Activated T-cell treated with anti-CD3 and anti-CD28 coated beads, Interleukin-2, amount 50 U/mL, for 48 hours (primary cell): ENCODE measurements at regions not wholly inside any gene's neighbourhood (a gene's known extent, or its start where the extent isn't known, plus 50 kb on each side); places are given as distances from the start of the nearest gene placed in this dataset.
"Not testable (repeated sequence)": the region's sequence is repeated elsewhere in the genome, so short reads cannot be mapped to it uniquely, and the experiment has no call there.

Source experiments
- DNase-seq, 2 experiments: peaks; one replicate each; pipeline ENCODE4 v3.0.0-alpha.2; 2020

DNA sequence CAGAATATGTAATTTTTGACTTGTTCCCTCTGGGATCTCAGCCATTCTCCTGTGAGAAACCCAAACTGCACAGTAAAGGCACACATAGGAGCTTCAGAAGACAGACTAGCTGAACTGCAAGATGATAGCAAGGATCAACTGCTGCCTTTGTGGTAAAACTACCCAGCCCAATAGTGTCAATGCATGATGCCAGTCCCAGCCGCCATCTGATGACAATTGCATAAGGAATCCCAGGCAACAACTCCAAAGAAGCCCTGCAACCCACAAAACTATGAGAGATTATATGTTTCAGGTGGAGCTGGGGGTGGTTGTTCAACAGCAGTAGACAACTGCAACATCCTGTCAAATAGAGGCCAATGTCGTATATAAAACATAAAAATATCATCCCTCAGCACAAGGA is 192.4 kb upstream of the ARPP21 start:
- no peak for DNase-seq

DNA sequence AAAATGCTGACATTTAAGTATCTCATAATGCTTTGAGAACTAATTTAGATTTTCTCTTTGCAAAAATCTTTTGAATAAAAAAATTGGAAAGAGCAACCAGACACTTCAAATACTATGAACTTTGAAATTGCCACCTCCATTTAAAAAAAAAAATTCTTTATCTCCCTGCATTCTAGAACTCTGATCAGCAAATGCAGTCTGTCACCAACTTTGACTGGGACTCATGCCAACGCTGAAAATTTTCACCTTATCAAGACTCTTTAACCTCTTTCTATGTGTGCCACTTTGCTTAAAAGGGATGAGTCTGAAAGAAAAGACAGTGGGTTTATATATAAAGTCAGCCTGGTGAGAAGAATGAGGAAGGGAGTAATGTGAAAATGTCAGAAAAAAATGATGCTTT is 191.2 kb upstream of the ARPP21 start:
- DNase-seq = no peak

DNA sequence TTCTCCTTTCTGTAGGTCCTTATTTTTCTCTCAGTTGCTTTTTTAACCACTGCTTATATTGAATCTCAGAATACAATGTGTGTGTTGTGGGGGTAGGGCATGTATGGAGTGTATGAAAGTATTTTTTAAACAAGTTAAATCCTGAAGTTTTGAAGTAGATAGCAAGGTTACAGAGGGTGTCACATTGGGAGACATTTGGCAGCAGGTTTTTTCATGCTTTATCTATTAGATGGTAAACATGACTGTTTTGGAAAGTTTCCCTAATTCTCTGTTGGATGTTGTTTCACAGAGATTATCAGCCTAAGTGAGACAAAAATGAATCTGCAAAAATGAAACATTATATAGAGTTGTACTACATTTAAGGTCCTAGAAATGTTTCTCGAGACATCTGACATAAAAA is 190.6 kb upstream of the ARPP21 start:
- DNase-seq = no peak

DNA sequence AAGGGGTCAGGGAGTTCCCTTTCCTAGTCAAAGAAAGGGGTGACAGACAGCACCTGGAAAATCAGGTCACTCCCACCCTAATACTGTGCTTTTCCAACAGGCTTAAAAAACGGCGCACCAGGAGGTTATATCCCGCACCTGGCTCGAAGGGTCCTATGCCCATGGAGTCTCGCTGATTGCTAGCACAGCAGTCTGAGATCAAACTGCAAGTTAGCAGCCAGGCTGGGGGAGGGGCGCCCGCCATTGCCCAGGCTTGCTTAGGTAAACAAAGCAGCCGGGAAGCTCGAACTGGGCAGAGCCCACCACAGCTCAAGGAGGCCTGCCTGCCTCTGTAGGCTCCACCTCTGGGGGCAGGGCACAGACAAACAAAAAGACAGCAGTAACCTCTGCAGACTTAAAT is 184.5 kb upstream of the ARPP21 start:
- not testable (repeated sequence) for DNase-seq

DNA sequence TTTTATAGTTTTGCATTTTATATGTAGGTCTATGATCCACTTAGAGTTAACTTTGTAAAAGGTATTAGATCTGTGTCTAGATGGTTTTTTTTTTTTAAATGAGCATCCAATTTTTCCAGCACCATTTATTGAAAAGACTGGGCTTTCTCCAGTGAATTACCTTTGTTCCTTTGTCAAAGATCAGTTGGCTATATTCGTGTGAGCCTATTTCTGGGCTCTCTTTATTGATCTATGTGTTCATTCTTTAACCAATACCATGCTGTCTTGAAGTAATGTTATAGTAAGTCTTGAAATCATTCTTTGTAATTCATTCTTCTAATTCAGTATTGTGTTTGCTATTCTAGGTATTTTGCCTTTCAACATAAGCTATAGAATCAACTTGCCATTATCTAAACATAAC is 165.4 kb upstream of the ARPP21 start:
- no peak for DNase-seq

DNA sequence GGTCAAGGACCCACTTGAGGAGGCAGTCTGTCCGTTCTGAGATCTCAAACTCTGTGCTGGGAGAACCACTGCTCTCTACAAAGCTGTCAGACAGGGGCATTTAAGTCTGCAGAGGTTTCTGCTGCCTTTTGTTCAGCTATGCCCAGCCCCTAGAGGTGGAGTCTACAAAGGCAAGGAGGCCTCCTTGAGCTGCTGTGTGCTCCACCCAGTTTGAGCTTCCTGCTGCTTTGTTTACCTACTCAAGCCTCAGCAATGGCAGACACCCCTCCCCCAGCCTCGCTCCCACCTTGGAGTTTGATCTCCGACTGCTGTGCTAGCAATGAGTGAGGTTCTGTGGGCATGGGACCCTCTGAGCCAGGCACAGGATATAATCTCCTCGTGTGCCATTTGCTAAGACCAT is 156.8 kb upstream of the ARPP21 start:
- not testable (repeated sequence) for DNase-seq

DNA sequence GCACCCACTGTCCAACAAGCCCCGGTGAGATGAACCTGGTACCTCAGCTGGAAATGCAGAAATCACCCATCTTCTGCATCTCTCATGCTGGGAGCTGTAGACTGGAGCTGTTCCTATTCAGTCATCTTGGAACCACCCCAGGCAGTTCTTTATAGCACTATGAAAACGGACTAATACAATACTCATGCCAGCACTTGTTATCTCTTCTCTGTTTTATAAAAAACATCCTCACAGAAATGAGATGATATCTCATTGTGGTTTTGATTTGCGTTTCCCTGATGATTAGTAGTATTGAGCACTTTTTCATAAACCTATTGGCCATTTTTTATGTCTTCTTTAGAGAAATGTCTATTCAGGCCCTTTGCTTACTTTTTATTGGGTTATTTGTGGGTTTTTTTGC is 156.2 kb upstream of the ARPP21 start:
- DNase-seq = no peak

DNA sequence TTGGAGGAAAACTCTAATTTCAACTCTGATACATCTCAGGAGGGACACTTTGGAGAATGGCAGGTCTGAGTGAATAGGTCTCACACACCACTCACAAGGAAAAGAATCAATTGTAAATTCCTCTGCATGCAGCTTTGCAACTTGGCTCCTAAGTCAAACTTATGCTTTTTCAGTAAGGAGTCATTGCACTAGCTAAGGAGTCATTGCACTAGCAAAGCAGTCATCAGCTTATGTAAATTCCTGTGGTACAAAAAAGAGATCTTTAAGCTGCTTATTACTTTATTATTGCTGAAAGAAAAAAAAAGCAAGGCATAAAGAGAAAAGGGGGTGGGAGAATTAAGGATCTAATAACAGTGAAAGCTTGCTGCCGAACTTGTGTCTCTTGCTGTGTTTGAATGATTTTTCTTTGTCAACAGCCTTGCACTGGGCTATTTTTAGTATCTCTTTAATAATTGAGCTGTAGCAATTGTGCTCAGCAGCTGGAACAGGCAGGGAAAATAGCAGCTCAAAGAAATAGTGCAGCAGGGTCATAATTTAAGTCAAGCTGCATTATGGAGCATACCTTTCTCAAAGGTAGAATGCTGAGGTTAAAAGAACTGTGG is 154.3 kb upstream of the ARPP21 start:
- DNase-seq = no peak

DNA sequence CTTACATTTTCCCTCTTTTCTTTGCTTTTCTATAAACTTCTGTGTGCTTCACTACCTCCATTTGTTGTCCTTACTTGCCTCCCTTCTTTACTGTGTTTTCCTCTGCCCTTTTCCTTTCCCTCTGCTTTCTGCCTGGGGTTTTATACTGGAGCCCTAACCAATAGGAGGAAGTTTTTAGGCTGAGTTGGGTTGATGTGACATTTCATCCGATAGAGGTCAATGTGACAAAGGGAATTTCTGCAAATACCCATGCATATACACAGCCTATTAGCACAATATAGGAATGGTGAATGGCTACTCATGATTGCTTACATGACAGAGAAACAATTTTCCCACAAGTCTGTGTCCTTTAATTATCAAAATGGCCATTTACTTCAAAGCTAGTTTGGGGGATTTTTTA is 153.0 kb upstream of the ARPP21 start:
- DNase-seq = no peak

DNA sequence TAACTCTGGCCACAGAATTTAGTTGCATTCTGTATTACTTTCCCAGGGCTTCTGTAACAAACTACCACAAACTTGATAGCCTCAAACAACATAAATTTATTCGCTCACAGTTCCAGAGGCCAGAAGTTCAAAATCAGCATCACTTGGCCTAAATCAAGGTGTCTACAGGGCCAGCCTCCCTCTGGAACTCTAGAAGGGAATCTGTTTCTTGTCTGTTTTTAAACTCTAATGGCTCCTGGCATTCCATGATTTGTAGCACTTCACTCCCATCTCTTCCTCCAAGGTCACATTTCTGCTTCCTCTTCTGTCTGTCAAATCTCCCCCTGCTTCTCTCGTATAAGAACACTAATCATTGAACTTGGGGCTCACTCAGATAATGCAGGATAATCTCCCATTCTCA is 151.9 kb upstream of the ARPP21 start:
- DNase-seq = no peak

DNA sequence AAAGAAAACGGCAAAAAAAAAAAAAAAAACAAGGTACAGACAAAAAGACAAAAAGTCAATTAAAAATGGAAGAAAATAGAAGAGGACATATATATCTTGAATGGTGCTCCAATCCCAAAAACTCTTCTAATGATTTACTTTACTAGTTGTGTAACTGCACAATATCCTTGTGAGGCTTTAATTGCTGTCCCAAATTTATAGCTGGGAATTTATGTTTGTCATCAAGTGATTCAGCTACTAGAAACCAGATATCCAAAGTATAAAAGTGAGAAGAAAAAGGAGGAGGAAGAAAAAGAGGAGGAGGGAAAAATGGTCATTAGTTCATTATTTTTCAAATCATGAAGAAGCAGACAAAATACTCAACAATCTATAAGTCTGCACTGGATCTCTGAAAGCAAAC is 150.8 kb upstream of the ARPP21 start:
- no peak for DNase-seq

DNA sequence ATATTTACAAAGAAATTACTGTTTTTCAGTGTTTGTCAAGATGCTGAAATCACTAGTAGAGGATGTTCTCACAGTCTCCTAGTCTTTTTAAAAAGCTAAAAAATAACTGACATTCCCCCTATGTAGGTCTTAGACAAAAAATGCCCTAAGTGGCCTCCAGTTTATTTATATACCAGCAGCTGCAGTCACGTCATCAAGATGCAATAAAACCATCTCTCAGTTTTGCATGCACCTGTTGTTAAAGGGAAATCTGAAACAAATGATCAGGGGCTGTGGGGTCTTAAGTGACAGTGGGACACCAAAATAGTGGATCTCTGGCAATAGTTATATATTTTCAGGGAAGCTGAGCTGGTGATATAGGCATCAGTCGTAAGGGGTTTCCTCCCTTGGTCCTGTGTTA is 146.5 kb upstream of the ARPP21 start:
- no peak for DNase-seq

DNA sequence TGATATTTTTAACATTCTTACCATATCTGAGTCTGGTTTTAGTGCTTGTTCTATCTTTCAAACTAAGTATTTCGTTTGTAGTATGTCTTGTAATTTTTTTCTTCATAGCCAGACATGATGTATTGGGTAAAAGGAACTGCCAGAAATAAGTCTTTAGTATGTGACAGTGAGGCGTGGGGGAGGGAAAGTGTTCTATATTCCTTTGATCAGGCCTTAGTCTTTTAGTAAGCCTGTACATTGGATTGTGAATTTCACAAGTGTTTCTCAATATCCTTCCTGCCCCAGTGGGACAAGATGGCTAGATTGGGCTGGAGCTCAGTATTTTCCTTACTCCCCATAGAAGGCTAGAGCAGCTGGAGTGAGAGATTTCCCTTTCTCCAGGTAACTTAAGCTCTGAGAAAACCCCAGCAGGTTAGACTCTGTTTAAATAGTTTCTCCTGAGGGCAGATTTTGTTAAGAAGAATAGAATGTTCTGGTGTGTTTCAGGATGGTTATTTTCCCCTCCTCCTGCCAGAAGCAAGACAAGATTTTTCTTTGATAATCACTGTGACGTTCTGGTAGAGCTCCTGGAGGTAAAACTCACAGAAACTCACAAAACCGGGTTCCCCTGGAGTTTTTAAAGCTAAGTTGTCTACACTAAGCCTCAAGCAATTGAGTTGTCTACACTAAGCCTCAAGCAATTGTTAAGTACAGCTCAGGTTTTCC is 140.7 kb upstream of the ARPP21 start:
- no peak for DNase-seq

DNA sequence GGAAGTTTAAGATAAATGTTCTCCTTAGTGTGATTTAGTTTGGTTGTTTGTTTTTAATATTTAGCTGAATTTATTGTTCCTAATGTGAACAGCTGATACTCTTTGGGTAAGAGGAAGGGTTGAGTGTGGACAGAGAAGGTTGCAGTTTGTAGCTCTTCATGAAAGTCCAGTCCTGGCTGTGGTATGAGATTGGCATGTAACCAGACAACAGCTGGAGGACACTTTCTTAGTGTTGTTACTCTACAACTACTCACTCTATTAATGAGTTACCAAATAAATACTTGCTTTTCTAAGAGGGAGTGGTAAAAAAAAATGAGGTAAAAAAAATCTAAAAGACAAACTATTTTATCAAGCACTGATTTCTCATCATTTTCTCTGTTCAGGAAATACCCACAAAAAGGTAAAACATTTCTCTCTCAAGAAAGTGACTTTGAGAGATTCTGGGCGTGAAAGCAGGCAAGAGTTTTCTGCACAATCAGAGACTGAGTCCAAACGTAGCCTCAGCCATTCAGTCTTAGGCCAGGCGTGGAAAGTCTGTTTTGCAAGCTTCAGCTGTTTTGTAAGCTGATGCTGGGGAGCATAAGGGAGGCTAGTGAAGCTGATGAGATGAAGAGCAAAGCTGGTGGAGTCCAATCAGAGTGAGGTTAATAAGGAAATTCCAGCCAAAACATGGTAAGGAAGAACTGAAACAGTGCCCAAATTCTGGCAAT is 138.5 kb upstream of the ARPP21 start:
- no peak for DNase-seq

DNA sequence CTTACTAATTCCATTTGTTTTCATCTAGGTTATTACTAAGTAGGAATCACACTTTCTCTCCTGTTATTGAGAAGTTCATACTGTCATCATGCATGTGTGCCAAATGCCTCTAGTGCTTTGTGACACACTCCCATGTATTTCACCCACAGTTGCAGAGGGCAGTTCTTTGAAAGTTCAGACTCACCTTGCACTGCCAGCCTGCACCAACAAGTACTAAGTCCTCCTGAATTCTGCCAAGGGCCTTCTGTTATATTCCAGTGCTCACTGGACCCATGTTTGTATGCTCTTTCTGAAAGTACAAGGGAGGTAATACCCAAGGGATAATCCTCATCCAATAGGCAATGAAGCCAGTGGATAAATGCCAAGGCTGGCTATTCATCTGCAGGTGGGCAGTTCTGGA is 136.6 kb upstream of the ARPP21 start:
- DNase-seq = no peak

DNA sequence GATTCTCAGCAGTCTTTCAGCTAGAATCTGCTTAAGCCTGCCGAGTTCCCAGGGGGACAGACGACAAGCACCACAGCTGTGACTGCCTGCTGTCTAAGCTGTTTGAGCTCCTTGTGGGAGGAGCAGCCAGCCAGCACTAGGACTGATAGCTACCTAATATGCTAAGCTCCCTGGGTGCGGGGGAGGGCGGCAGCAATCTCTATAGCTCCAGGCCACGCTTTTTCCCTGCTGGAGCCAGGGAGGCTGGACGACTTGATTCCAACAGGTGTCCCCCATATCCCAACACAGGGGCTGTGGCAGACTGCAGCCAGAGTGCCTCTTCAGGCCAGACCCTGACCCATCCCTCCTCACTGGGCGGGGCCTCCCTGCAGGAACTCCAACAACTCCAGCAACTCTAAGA is 134.1 kb upstream of the ARPP21 start:
- DNase-seq = no peak

DNA sequence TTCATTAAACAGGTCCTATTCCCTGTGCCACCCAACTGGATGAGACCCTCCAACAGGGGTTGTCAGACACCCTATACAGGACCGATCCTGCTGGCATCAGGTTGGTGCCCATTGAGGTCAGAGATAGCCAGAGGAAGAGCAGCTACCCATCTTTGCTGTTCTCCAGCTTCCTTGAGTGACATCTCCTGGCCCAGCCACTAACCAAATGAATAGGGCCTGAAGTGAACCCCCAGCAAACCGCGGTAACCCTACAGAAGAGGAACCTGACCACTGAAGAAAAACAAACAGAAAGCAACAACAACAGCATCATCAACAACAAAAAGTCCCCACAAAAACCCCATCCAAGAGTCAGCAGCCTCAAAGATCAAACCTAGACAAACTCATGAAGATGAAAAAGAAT is 133.6 kb upstream of the ARPP21 start:
- DNase-seq = no peak

DNA sequence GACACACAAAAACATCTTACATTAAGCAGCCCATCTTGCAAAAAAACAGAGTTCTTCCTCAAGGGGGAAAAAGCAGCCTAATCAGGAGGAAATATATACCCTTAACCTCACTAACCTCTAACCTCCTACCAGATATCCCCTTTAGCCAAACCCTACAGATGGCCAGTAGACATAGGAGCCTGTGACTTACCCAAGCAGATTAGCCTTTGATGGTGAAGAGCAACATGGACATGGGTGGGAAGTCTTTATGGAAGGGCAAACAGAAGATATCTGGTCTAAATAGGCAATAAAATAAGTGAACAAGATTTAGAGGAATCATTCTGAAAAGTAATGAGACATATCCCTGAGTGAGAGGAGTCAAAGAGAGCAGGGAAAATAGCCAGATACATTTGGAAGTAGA is 119.4 kb upstream of the ARPP21 start:
- DNase-seq = no peak

DNA sequence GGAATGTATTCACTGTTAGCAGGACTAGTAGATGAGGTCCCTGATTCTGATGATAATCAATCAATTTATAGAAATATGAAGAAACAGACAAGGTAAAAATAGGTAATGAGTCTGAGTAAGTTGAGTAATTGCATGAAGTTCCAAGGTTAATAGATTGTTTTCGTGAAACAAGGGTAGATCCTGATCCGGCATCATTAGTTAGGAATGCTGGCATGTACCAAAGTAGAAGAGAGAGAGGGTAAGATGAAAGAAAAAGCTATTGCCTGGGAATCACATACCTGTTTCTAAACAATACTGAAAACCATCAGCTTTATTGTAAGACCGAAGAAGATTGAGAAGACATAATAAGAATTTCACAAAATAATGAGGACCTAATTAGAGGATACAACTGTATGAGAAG is 118.1 kb upstream of the ARPP21 start:
- no peak for DNase-seq

DNA sequence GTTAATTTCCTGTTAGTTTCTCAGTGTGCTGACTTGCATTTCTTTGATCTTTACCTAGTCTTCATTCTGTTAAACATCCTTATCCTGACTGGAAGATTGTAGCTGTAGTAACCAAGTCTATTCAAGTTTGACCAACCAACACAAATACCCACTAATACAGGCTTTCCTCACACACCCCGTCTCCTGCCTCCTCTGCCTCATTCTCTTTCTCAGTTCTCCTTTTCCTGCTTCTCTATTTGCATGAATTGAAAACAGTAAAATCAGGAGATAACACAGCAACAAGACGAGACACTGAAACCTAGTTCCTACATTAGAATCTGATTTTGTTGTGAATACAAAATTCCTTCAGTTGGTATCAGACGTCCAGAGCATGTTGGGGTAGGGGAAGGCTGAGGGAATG is 116.9 kb upstream of the ARPP21 start:
- DNase-seq = no peak

DNA sequence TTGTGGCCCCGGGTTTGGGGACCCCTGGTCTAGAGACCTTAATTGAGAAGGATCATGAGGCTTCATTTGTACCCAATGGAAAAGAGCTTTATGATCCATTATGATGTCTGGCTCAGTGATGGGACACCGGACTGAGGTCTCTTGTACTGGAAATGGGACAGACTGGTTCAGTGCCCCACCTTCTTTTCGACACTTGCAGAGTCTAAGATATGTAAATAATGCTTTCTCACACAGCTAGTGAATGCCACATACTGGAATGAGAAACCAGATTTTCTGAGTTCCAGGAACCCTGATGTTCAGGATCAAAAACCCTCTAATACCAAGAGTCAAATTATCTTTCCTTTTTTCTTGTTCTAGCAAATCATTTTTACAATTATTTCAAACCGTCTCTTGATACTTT is 116.3 kb upstream of the ARPP21 start:
- DNase-seq = no peak

DNA sequence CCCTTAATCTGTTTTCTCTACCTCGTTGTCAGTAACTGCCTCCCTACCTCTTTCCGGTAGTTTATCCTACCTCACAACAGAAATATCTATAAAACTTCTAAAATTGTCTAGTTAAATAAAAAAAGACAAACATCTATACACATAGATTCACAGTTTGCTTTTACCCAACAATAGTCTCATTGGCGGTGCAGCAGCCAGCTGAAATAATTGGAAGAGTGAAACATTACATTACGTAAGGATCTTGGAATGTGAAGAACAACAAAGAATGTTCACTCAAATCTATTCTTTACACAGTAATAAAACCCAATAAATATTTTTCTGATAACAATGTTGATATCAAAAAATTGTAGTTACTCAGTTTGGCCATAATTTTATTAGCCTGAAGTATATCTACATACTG is 115.5 kb upstream of the ARPP21 start:
- DNase-seq = no peak

DNA sequence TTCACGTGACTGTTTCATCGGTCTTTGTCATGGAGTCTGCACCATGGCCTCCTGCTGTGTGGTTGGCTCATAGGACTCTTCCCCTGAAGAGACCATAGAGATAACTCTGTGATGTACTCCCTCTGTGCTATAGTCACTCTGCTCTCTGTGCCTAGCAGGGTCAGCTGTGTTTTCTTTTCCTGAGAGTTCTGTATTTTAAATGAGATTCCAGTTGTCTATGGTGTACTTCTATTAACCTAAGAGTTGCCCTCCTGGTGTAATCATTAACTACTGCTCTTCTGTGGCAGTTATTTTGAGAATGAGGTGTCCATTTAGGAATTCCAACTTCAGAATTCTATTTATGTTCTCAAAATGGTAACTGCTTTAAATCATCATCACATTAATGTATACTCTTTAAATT is 114.5 kb upstream of the ARPP21 start:
- DNase-seq = no peak

DNA sequence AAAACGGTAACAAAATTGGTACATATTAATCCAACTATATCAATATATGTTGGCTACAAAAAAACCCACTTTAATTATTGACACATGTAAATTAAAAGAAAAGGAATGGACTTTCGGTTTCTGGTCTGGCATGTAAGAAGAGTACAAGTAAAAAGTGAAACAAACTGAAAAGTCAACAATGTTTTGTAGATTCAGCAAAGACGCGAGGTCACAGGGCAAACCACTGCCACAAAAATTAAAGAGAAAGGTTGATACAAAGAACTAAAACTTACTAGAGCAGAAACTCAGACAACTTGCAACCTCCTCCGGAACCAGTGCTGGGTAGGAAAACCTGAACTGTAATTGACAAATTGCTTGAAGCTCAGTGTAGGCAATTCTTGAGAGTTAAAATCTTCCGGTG is 110.6 kb upstream of the ARPP21 start:
- DNase-seq = no peak

DNA sequence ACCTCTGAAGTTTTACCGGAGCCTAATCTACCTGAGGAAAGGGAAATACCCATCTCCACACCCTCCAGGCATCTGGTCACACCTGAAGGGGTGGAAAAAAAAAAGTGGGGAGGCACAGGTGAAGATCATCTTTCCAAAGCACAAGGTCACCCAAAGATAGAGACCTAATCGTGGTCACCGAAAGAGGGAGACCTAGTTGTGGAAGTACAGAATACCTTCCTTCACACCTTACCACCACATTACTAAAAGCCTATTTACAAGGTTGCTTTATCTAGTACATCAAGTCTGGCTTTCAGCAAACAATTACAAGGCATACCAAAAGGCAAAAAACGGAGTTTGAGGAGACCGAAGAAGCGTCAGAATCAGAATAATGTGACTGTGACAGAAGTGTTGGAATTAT is 110.0 kb upstream of the ARPP21 start:
- DNase-seq = no peak
